ENCODE measurements at regions not wholly inside any gene's neighbourhood (a gene's known extent, or its start where the extent isn't known, plus 50 kb on each side); places are given as distances from the start of the nearest gene placed in this dataset.

DNA sequence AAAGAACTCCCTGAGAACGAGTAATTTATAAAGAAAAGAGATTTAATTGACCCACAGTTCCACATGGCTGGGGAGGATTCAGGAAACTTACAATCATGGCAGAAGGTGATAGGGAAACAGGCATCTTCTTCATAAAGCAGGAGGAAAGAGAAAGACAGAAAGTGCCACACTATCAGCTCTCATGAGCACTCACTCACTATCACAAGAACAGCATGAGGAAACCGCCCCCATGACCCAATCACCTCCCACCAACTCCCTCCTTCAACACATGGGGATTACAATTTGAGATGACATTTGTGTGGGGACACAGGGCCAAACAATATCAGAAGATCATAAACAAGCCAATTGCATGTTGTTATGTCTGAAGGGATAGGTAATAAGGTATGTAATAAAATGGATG, 935.9 kb upstream of the COX7C start:
- intact Hi-C loops (cut with DNase I; ENCODE audit: low total_unique reads): no loop called here
- 60 to 61% methylated on average over 2 of the region's 2 CpGs for WGBS, 2 donors
- TF ChIP-seq POLR2A (IDR thresholded peaks at IDR 0.05): no peak
- TF ChIP-seq, protein P1, sequence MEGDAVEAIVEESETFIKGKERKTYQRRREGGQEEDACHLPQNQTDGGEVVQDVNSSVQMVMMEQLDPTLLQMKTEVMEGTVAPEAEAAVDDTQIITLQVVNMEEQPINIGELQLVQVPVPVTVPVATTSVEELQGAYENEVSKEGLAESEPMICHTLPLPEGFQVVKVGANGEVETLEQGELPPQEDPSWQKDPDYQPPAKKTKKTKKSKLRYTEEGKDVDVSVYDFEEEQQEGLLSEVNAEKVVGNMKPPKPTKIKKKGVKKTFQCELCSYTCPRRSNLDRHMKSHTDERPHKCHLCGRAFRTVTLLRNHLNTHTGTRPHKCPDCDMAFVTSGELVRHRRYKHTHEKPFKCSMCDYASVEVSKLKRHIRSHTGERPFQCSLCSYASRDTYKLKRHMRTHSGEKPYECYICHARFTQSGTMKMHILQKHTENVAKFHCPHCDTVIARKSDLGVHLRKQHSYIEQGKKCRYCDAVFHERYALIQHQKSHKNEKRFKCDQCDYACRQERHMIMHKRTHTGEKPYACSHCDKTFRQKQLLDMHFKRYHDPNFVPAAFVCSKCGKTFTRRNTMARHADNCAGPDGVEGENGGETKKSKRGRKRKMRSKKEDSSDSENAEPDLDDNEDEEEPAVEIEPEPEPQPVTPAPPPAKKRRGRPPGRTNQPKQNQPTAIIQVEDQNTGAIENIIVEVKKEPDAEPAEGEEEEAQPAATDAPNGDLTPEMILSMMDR (IDR thresholded peaks at IDR 0.05): no peak
- H3K4me3 ChIP-seq (ENCODE audit: low read depth, poor library complexity, severe bottlenecking): no peak overlapping the region
- no peak for DNase-seq (ENCODE audit: low spot score in 2 of 2)

DNA sequence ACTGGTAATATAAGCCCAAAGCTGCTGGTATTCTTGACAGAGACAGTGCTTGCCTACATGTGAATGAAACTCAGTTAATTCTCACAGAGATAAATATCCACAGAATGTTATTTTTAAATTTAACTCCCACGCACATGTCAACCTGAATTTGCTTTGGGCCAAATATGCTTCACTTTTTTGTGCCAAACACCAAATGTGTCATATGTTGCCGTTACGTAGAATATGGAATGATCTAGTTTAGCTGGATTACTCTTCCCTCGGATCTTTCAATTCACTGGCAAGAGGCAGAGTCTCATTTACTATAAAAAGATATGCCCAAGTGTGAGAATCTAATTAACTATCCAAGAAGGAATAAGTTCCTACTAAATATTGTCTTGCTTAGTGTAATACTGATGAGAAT, 933.4 kb upstream of the COX7C start:
- TF ChIP-seq, protein P1 (IDR thresholded peaks at IDR 0.05): no peak
- no peak for TF ChIP-seq POLR2A (IDR thresholded peaks at IDR 0.05)
- 72 to 79% methylated on average over 4 of the region's 4 CpGs for WGBS, 2 donors
- intact Hi-C loops (cut with DNase I; ENCODE audit: low total_unique reads): no loop called here
- no peak overlapping the region for H3K4me3 ChIP-seq (ENCODE audit: low read depth, poor library complexity, severe bottlenecking)
- no peak for DNase-seq (ENCODE audit: low spot score in 2 of 2)

DNA sequence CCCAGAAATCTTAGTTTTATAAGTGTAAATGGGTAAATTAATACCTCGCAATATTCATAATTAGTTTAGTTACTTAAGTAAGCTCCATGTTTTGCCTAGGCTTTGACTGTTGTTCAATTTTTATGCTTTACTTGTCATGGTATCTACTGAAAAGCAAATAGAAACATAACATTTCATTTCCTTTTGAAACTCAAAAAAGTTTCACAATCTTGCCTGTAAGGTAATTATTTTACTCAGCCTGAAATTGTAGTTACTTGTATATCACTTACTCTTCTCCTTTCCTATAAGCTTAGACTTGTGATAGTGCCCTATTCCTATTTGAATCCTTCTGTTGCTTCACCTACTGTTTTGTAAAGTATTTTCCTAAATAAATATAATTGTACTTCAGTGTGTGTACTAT, 914.4 kb upstream of the COX7C start:
- TF ChIP-seq, protein P1 (IDR thresholded peaks at IDR 0.05): no peak
- TF ChIP-seq POLR2A (IDR thresholded peaks at IDR 0.05): no peak
- H3K4me3 ChIP-seq (ENCODE audit: low read depth, poor library complexity, severe bottlenecking): no peak overlapping the region
- WGBS, 2 donors: 89 to 93% methylated on average over 1 of the region's 1 CpG
- intact Hi-C loops (cut with DNase I; ENCODE audit: low total_unique reads): no loop called here
- no peak for DNase-seq (ENCODE audit: low spot score in 2 of 2)

DNA sequence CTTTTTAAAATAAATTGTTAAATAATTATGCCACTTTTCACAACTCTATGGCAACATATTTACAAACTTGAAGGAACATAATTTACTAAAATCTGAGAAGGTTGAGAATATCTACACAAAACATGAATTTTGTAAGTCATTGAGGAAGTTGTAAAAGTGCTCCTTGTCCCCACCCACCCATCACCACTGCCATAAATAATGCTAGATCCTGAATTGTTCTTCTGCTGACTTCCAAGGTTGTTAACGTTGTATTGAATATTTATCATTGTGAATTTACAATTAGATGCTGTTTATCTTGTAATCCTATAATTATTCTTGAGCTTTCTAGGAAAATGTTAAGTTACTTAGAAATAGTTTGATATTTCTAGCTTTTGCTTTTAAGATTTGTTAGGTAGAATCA, 908.0 kb upstream of the COX7C start:
- TF ChIP-seq POLR2A (IDR thresholded peaks at IDR 0.05): no peak
- TF ChIP-seq, protein P1 (IDR thresholded peaks at IDR 0.05): no peak
- intact Hi-C loops (cut with DNase I; ENCODE audit: low total_unique reads): no loop called here
- DNase-seq (ENCODE audit: low spot score in 2 of 2): no peak
- H3K4me3 ChIP-seq (ENCODE audit: low read depth, poor library complexity, severe bottlenecking): no peak overlapping the region
- WGBS, 2 donors: 12 to 30% methylated on average over 1 of the region's 1 CpG

DNA sequence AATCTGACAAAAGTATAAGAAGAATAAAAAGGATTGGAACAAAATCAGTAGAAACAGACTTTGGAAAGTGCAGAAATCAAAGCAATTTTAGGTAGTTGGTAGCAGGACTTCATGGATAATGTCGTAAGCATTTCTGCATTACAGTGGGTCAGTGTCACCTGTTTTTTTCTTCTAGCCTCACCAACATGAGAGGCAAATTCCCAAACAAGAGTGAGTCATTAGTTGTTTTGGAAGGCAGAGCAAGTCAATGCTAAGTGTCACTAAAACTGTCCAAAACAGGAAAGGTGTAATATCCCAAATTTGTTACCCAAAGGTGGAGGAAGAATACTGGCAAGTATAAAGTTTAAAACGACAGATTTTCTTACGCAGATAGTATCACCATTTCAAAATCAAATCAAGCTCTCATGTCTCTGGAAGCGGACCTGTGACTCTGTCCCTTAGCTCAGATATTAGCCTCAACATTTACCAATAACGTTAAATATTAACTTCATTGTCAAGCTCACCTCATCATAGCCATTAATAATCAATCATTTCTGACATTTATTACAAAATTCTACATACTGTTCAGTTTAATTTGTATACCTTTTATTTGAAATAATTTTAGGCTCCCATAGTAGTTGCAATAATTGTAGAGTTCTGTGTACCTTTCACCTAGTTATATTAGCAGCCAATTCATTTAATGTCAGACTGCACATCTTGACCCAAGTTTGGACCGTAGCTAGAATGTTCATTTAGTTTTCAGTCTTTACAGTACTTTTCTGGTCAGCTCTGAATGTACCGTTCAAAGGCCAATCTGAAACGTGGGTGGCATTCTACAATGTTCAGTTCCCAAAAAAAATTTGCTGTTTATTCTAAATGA, 901.2 kb upstream of the COX7C start:
- 82 to 85% methylated on average over 8 of the region's 8 CpGs for WGBS, 2 donors
- no peak overlapping the region for H3K4me3 ChIP-seq (ENCODE audit: low read depth, poor library complexity, severe bottlenecking)
- intact Hi-C loops (cut with DNase I; ENCODE audit: low total_unique reads): no loop called here
- DNase-seq (ENCODE audit: low spot score in 2 of 2): no peak
- no peak for TF ChIP-seq POLR2A (IDR thresholded peaks at IDR 0.05)
- TF ChIP-seq, protein P1 (IDR thresholded peaks at IDR 0.05): no peak

DNA sequence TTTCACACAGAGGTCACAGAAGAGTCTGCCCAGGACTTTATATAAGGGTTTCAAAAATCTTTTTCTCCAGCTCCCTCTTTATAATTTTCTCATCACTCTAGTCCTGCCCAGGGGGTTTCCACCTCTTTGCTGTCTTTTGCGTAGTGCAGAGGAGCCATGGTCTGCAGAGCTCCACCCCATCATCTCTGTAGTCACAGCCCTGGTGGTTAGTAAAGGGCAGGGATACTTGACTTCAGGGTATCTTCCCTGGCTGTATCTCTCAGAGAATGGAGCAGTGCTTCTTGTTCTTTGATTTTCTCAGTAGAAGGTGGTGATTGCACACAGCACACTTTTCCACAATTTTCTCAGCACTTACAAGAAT, 900.6 kb upstream of the COX7C start:
- no peak overlapping the region for H3K4me3 ChIP-seq (ENCODE audit: low read depth, poor library complexity, severe bottlenecking)
- TF ChIP-seq, protein P1 (IDR thresholded peaks at IDR 0.05): no peak
- no peak for TF ChIP-seq POLR2A (IDR thresholded peaks at IDR 0.05)
- intact Hi-C loops (cut with DNase I; ENCODE audit: low total_unique reads): no loop called here
- 82 to 86% methylated on average over 1 of the region's 1 CpG for WGBS, 2 donors
- no peak for DNase-seq (ENCODE audit: low spot score in 2 of 2)
